ENCODE measurements at regions not wholly inside any gene's neighbourhood (a gene's known extent, or its start where the extent isn't known, plus 50 kb on each side); places are given as distances from the start of the nearest gene placed in this dataset.
A peak's percentile ranks its signal among the peaks of the same experiment; 100 is the strongest.
"Not testable (repeated sequence)": the region's sequence is repeated elsewhere in the genome, so short reads cannot be mapped to it uniquely, and the experiment has no call there.

- Mint-ChIP-seq H3K36me3 (peaks cover 0 to 10% (median 0%) of the 10 kb centered on the region in 5 donors), H3K9me3 (peaks cover 0 to 33% (median 10%) of the 10 kb centered on the region in 11 donors), H3K27ac (peak overlapping the region in 2 of 9 donors; percentile 4 to 62), H3K27me3 (peaks cover 4 to 32% (median 23%) of the 10 kb centered on the region in 5 donors), H3K4me1 (peaks cover 9 to 35% (median 21%) of the 10 kb centered on the region in 7 donors), H3K4me3 (peak overlapping the region in 1 of 10 donors; percentile 47)
- ATAC-seq (peak; percentile 23), DNase-seq (no peak)
- H3K27me3 ChIP-seq (ENCODE audit: control insufficient read depth in 2 of 2, insufficient read depth in 2 of 2, low read length in 2 of 2) = no peaks in the 10 kb centered on the region
- no peaks in the 10 kb centered on the region for H3K36me3 ChIP-seq (ENCODE audit: control insufficient read depth in 2 of 3, insufficient read depth in 3 of 3, low read length in 3 of 3)
- H3K9me3 ChIP-seq (ENCODE audit: control insufficient read depth in 2 of 3, low read length in 3 of 3) = no peaks in the 10 kb centered on the region
- H3K4me1 ChIP-seq (ENCODE audit: control insufficient read depth in 2 of 2, insufficient read depth in 2 of 2, low read length in 2 of 2) = no peaks in the 10 kb centered on the region
- intact Hi-C loops (cut with micrococcal nuclease) = no loop called here
- POLR2A ChIA-PET = no interaction called here
- CTCF ChIA-PET = no interaction called here
- H3K4me3 ChIP-seq (ENCODE audit: low read length) = no peak overlapping the region
- H3K27ac ChIP-seq (ENCODE audit: low read depth, low read length) = no peak overlapping the region
Observed at GRCh38 chr11:134657631-134658030, 245.6 kb upstream of the B3GAT1 start.

- Mint-ChIP-seq H3K36me3 (peaks cover 0 to 10% (median 0%) of the 10 kb centered on the region in 5 donors), H3K9me3 (peaks cover 0 to 29% (median 8%) of the 10 kb centered on the region in 11 donors), H3K4me1 (peaks cover 9 to 35% (median 21%) of the 10 kb centered on the region in 7 donors), H3K27ac (peak overlapping the region in 2 of 9 donors; percentile 54 to 62), H3K27me3 (peaks cover 4 to 36% (median 29%) of the 10 kb centered on the region in 5 donors), H3K4me3 (peak overlapping the region in 1 of 10 donors; percentile 47)
- Histone ChIP-seq H3K4me1 (ENCODE audit: control insufficient read depth in 2 of 2, insufficient read depth in 2 of 2, low read length in 2 of 2) (no peaks in the 10 kb centered on the region), H3K27ac (ENCODE audit: low read depth, low read length) (no peak overlapping the region), H3K4me3 (ENCODE audit: low read length) (no peak overlapping the region), H3K27me3 (ENCODE audit: control insufficient read depth in 2 of 2, insufficient read depth in 2 of 2, low read length in 2 of 2) (no peaks in the 10 kb centered on the region), H3K36me3 (ENCODE audit: control insufficient read depth in 2 of 3, insufficient read depth in 3 of 3, low read length in 3 of 3) (no peaks in the 10 kb centered on the region), H3K9me3 (ENCODE audit: control insufficient read depth in 2 of 3, low read length in 3 of 3) (no peaks in the 10 kb centered on the region)
- ChIA-PET CTCF (no interaction called here), POLR2A (no interaction called here)
- DNase-seq (peak in 3 of 9 donors; percentile 9 to 26 (median 16)), ATAC-seq (no peak)
- intact Hi-C loops (cut with micrococcal nuclease) = no loop called here
Observed at GRCh38 chr11:134656861-134657540, 245.0 kb upstream of the B3GAT1 start.

- H3K27me3 ChIP-seq (ENCODE audit: control insufficient read depth in 2 of 2, insufficient read depth in 2 of 2, low read length in 2 of 2); H3K36me3 ChIP-seq (ENCODE audit: control insufficient read depth in 2 of 3, insufficient read depth in 3 of 3, low read length in 3 of 3); ATAC-seq; intact Hi-C loops (cut with micrococcal nuclease); CTCF ChIA-PET; POLR2A ChIA-PET; H3K4me3 ChIP-seq (ENCODE audit: low read length); H3K27ac ChIP-seq (ENCODE audit: low read depth, low read length); H3K4me1 ChIP-seq (ENCODE audit: control insufficient read depth in 2 of 2, insufficient read depth in 2 of 2, low read length in 2 of 2); H3K9me3 ChIP-seq (ENCODE audit: control insufficient read depth in 2 of 3, low read length in 3 of 3): not testable (repeated sequence)
- H3K27ac Mint-ChIP-seq = peak overlapping the region in 5 of 9 donors; percentile 47 to 79 (median 56)
- H3K36me3 Mint-ChIP-seq = peaks cover 0 to 10% (median 0%) of the 10 kb centered on the region in 5 donors
- DNase-seq = peak in 3 of 9 donors; percentile 2 to 18 (median 13)
- H3K4me1 Mint-ChIP-seq = peaks cover 9 to 35% (median 21%) of the 10 kb centered on the region in 7 donors
- H3K9me3 Mint-ChIP-seq = peaks cover 0 to 23% (median 8%) of the 10 kb centered on the region in 11 donors
- peaks cover 4 to 43% (median 36%) of the 10 kb centered on the region in 5 donors for H3K27me3 Mint-ChIP-seq
- peak overlapping the region in 4 of 10 donors; percentile 8 to 71 (median 33) for H3K4me3 Mint-ChIP-seq
Observed at GRCh38 chr11:134656086-134656840, 244.2 kb upstream of the B3GAT1 start.

- Mint-ChIP-seq H3K27ac (peak overlapping the region in 2 of 9 donors; percentile 7 to 47), H3K9me3 (peaks cover 0 to 16% (median 7%) of the 10 kb centered on the region in 11 donors), H3K4me1 (peaks cover 9 to 35% (median 21%) of the 10 kb centered on the region in 7 donors), H3K27me3 (peaks cover 5 to 46% (median 33%) of the 10 kb centered on the region in 5 donors), H3K36me3 (peaks cover 0 to 10% (median 0%) of the 10 kb centered on the region in 5 donors), H3K4me3 (peak overlapping the region in 3 of 10 donors; percentile 4 to 71 (median 9))
- Histone ChIP-seq H3K27ac (ENCODE audit: low read depth, low read length) (no peak overlapping the region), H3K27me3 (ENCODE audit: control insufficient read depth in 2 of 2, insufficient read depth in 2 of 2, low read length in 2 of 2) (no peaks in the 10 kb centered on the region), H3K4me3 (ENCODE audit: low read length) (no peak overlapping the region), H3K36me3 (ENCODE audit: control insufficient read depth in 2 of 3, insufficient read depth in 3 of 3, low read length in 3 of 3) (no peaks in the 10 kb centered on the region), H3K9me3 (ENCODE audit: control insufficient read depth in 2 of 3, low read length in 3 of 3) (no peaks in the 10 kb centered on the region), H3K4me1 (ENCODE audit: control insufficient read depth in 2 of 2, insufficient read depth in 2 of 2, low read length in 2 of 2) (no peaks in the 10 kb centered on the region)
- CTCF ChIA-PET = no interaction called here
- POLR2A ChIA-PET = no interaction called here
- intact Hi-C loops (cut with micrococcal nuclease) = no loop called here
- peak; percentile 16 for ATAC-seq
- peak in 1 of 9 donors; percentile 16 for DNase-seq
Observed at GRCh38 chr11:134655189-134655989, 243.3 kb upstream of the B3GAT1 start.

- Histone ChIP-seq H3K27ac (ENCODE audit: low read depth, low read length) (no peak overlapping the region), H3K36me3 (ENCODE audit: control insufficient read depth in 2 of 3, insufficient read depth in 3 of 3, low read length in 3 of 3) (no peaks in the 10 kb centered on the region), H3K9me3 (ENCODE audit: control insufficient read depth in 2 of 3, low read length in 3 of 3) (no peaks in the 10 kb centered on the region), H3K4me1 (ENCODE audit: control insufficient read depth in 2 of 2, insufficient read depth in 2 of 2, low read length in 2 of 2) (no peaks in the 10 kb centered on the region), H3K27me3 (ENCODE audit: control insufficient read depth in 2 of 2, insufficient read depth in 2 of 2, low read length in 2 of 2) (no peaks in the 10 kb centered on the region), H3K4me3 (ENCODE audit: low read length) (no peak overlapping the region)
- Mint-ChIP-seq H3K4me1 (peaks cover 13 to 35% (median 21%) of the 10 kb centered on the region in 7 donors), H3K27ac (peak overlapping the region in 1 of 9 donors; percentile 11), H3K27me3 (peaks cover 14 to 47% (median 29%) of the 10 kb centered on the region in 5 donors), H3K4me3 (peak overlapping the region in 4 of 10 donors; percentile 20 to 71 (median 36)), H3K36me3 (peaks cover 0 to 6% (median 0%) of the 10 kb centered on the region in 5 donors), H3K9me3 (peaks cover 0 to 10% (median 4%) of the 10 kb centered on the region in 11 donors)
- ATAC-seq (no peak), DNase-seq (peak in 4 of 9 donors; percentile 13 to 38 (median 20))
- ChIA-PET POLR2A (no interaction called here), CTCF (no interaction called here)
- intact Hi-C loops (cut with micrococcal nuclease) = no loop called here
Observed at GRCh38 chr11:134654161-134654915, 242.3 kb upstream of the B3GAT1 start.

Measured in naive thymus-derived CD4-positive, alpha-beta T cell (primary cell).